ENCODE measurements at regions not wholly inside any gene's neighbourhood (a gene's known extent, or its start where the extent isn't known, plus 50 kb on each side); places are given as distances from the start of the nearest gene placed in this dataset.

GRCh38 chr11:110867951-110868350, 155.7 kb upstream of the ARHGAP20 start (continued):
- no peak for TF ChIP-seq SMAD3 (CRISPR knock-in tag; IDR thresholded peaks at IDR 0.05; ENCODE audit: borderline replicate concordance)
- no peak for TF ChIP-seq ZNF263 (CRISPR knock-in tag; IDR thresholded peaks at IDR 0.05; ENCODE audit: low read depth)
- no peak for TF ChIP-seq ZNF416 (CRISPR knock-in tag; IDR thresholded peaks at IDR 0.05)

- Mint-ChIP-seq H3K27me3 (ENCODE audit: low read depth) (no peaks in the 10 kb centered on the region), H3K27ac (no peak overlapping the region), H3K4me1 (peaks cover 20% of the 10 kb centered on the region), H3K9me3 (no peaks in the 10 kb centered on the region), H3K36me3 (no peaks in the 10 kb centered on the region), H3K4me3 (no peak overlapping the region)
- TF ChIP-seq TEAD1 (CRISPR knock-in tag; IDR thresholded peaks at IDR 0.05) (no peak), CREM (CRISPR knock-in tag; IDR thresholded peaks at IDR 0.05) (no peak), SOX15 (CRISPR knock-in tag; IDR thresholded peaks at IDR 0.05) (no peak), OVOL2 (CRISPR knock-in tag; IDR thresholded peaks at IDR 0.05; ENCODE audit: borderline replicate concordance) (no peak)
- TF ChIP-seq, protein P1, sequence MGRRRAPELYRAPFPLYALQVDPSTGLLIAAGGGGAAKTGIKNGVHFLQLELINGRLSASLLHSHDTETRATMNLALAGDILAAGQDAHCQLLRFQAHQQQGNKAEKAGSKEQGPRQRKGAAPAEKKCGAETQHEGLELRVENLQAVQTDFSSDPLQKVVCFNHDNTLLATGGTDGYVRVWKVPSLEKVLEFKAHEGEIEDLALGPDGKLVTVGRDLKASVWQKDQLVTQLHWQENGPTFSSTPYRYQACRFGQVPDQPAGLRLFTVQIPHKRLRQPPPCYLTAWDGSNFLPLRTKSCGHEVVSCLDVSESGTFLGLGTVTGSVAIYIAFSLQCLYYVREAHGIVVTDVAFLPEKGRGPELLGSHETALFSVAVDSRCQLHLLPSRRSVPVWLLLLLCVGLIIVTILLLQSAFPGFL (CRISPR knock-in tag; IDR thresholded peaks at IDR 0.05; ENCODE audit: borderline replicate concordance): no peak
- TF ChIP-seq, protein P2, sequence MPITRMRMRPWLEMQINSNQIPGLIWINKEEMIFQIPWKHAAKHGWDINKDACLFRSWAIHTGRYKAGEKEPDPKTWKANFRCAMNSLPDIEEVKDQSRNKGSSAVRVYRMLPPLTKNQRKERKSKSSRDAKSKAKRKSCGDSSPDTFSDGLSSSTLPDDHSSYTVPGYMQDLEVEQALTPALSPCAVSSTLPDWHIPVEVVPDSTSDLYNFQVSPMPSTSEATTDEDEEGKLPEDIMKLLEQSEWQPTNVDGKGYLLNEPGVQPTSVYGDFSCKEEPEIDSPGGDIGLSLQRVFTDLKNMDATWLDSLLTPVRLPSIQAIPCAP (CRISPR knock-in tag; IDR thresholded peaks at IDR 0.05): no peak
- TF ChIP-seq, protein P3, sequence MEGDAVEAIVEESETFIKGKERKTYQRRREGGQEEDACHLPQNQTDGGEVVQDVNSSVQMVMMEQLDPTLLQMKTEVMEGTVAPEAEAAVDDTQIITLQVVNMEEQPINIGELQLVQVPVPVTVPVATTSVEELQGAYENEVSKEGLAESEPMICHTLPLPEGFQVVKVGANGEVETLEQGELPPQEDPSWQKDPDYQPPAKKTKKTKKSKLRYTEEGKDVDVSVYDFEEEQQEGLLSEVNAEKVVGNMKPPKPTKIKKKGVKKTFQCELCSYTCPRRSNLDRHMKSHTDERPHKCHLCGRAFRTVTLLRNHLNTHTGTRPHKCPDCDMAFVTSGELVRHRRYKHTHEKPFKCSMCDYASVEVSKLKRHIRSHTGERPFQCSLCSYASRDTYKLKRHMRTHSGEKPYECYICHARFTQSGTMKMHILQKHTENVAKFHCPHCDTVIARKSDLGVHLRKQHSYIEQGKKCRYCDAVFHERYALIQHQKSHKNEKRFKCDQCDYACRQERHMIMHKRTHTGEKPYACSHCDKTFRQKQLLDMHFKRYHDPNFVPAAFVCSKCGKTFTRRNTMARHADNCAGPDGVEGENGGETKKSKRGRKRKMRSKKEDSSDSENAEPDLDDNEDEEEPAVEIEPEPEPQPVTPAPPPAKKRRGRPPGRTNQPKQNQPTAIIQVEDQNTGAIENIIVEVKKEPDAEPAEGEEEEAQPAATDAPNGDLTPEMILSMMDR (IDR thresholded peaks at IDR 0.05): no peak
- ChIA-PET CTCF (no interaction called here), POLR2A (interaction anchor here (0.6 kb wide), 1 partner anchor 14 kb away, joined by 3 read pairs; no protein-coding TSS in a partner anchor)
- ATAC-seq (no peak), DNase-seq (ENCODE audit: low spot score) (no peak)
Observed at GRCh38 chr11:110866081-110866480, 153.8 kb upstream of the ARHGAP20 start.

- no peaks in the 10 kb centered on the region for H3K27me3 Mint-ChIP-seq (ENCODE audit: low read depth)
- peaks cover 20% of the 10 kb centered on the region for H3K4me1 Mint-ChIP-seq
- CTCF ChIA-PET: interaction anchor here (0.6 kb wide), 1 partner anchor 659 kb away, joined by 4 read pairs; no protein-coding TSS in a partner anchor
- H3K27ac Mint-ChIP-seq: no peak overlapping the region
- no peaks in the 10 kb centered on the region for H3K9me3 Mint-ChIP-seq
- TF ChIP-seq USF1 (CRISPR knock-in tag; IDR thresholded peaks at IDR 0.05) (no peak), CREB1 (CRISPR knock-in tag; IDR thresholded peaks at IDR 0.05) (no peak), FOXP1 (CRISPR knock-in tag; IDR thresholded peaks at IDR 0.05; ENCODE audit: borderline replicate concordance) (no peak), GRHL2 (CRISPR knock-in tag; IDR thresholded peaks at IDR 0.05; ENCODE audit: insufficient replicate concordance, severe bottlenecking) (no peak), NR2C2 (CRISPR knock-in tag; IDR thresholded peaks at IDR 0.05) (no peak), TEAD1 (CRISPR knock-in tag; IDR thresholded peaks at IDR 0.05) (no peak), ZNF138 (CRISPR knock-in tag; conservative IDR thresholded peaks at IDR 0.05) (no peak), NR1H2 (CRISPR knock-in tag; IDR thresholded peaks at IDR 0.05) (no peak), FOXP4 (CRISPR knock-in tag; IDR thresholded peaks at IDR 0.05) (no peak), TCF7 (CRISPR knock-in tag; IDR thresholded peaks at IDR 0.05; ENCODE audit: low read depth) (no peak), ETV6 (CRISPR knock-in tag; IDR thresholded peaks at IDR 0.05) (no peak), ZNF121 (CRISPR knock-in tag; IDR thresholded peaks at IDR 0.05) (no peak), TEAD4 (CRISPR knock-in tag; IDR thresholded peaks at IDR 0.05) (no peak), ZBTB21 (CRISPR knock-in tag; IDR thresholded peaks at IDR 0.05; ENCODE audit: borderline replicate concordance) (no peak), IRF2 (CRISPR knock-in tag; IDR thresholded peaks at IDR 0.05; ENCODE audit: borderline replicate concordance, low read depth) (no peak)
- TF ChIP-seq, protein P1 (CRISPR knock-in tag; IDR thresholded peaks at IDR 0.05; ENCODE audit: borderline replicate concordance): no peak
- TF ChIP-seq, protein P2 (CRISPR knock-in tag; IDR thresholded peaks at IDR 0.05): no peak
- no peak overlapping the region for H3K4me3 Mint-ChIP-seq
- POLR2A ChIA-PET: no interaction called here
- no peaks in the 10 kb centered on the region for H3K36me3 Mint-ChIP-seq
- DNase-seq (ENCODE audit: low spot score) (no peak), ATAC-seq (peak; percentile 50)
Observed at GRCh38 chr11:110862407-110862806, 150.2 kb upstream of the ARHGAP20 start.
